ENCODE measurements at regions not wholly inside any gene's neighbourhood (a gene's known extent, or its start where the extent isn't known, plus 50 kb on each side); places are given as distances from the start of the nearest gene placed in this dataset.
"Not testable (repeated sequence)": the region's sequence is repeated elsewhere in the genome, so short reads cannot be mapped to it uniquely, and the experiment has no call there.

DNA sequence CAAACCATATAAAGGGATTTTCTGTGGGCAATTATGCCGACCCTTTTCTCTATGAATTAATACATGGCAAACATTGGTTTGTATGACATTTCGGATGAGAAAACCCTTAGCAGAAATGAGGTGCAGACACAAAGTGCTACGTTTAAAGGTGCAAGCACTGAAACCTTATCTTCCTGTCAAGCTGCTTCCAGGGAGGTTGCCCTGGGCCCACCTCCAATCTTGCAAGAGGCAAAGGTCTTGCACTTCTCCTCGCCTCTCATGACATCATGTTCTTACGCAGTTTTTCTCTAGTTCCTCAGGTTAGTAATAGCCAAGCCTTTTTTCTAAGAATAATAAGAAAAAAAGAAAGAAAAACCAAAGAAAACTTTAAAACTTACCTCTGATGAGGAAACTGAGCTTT is 220.1 kb downstream of the DHX15 start:
- TF ChIP-seq, protein P1, sequence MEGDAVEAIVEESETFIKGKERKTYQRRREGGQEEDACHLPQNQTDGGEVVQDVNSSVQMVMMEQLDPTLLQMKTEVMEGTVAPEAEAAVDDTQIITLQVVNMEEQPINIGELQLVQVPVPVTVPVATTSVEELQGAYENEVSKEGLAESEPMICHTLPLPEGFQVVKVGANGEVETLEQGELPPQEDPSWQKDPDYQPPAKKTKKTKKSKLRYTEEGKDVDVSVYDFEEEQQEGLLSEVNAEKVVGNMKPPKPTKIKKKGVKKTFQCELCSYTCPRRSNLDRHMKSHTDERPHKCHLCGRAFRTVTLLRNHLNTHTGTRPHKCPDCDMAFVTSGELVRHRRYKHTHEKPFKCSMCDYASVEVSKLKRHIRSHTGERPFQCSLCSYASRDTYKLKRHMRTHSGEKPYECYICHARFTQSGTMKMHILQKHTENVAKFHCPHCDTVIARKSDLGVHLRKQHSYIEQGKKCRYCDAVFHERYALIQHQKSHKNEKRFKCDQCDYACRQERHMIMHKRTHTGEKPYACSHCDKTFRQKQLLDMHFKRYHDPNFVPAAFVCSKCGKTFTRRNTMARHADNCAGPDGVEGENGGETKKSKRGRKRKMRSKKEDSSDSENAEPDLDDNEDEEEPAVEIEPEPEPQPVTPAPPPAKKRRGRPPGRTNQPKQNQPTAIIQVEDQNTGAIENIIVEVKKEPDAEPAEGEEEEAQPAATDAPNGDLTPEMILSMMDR (IDR thresholded peaks at IDR 0.05; ENCODE audit: insufficient read depth, low read length): no peak
- H3K4me3 ChIP-seq (ENCODE audit: low read depth, low read length): no peak overlapping the region
- DNase-seq (ENCODE audit: low read depth): no peak

DNA sequence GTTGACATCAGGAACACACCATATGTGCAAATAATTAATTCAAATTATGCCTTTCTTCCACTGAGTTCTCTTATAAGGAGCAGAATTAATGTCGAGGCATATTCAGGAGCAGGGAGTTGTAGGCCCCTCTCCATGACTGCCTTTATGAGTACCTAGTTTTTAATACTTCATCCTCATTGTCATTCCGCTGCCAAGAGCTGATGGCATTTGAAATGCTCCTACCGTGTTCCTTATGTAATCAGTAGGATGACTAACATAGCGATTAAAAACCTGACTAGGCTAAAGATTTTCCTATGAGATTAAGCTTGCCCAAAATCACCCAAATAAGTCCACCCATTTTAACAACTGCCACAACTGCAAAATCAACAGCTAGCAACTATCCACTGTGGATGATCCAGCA is 220.6 kb downstream of the DHX15 start:
- no peak overlapping the region for H3K4me3 ChIP-seq (ENCODE audit: low read depth, low read length)
- DNase-seq (ENCODE audit: low read depth): no peak
- TF ChIP-seq, protein P1 (IDR thresholded peaks at IDR 0.05; ENCODE audit: insufficient read depth, low read length): no peak

- no peak for DNase-seq (ENCODE audit: low read depth)
- TF ChIP-seq, protein P1 (IDR thresholded peaks at IDR 0.05; ENCODE audit: insufficient read depth, low read length): no peak
- H3K4me3 ChIP-seq (ENCODE audit: low read depth, low read length): no peak overlapping the region
These were observed 232.2 kb downstream of the DHX15 start for GRCh38 chr4:24352112-24352511.

DNA sequence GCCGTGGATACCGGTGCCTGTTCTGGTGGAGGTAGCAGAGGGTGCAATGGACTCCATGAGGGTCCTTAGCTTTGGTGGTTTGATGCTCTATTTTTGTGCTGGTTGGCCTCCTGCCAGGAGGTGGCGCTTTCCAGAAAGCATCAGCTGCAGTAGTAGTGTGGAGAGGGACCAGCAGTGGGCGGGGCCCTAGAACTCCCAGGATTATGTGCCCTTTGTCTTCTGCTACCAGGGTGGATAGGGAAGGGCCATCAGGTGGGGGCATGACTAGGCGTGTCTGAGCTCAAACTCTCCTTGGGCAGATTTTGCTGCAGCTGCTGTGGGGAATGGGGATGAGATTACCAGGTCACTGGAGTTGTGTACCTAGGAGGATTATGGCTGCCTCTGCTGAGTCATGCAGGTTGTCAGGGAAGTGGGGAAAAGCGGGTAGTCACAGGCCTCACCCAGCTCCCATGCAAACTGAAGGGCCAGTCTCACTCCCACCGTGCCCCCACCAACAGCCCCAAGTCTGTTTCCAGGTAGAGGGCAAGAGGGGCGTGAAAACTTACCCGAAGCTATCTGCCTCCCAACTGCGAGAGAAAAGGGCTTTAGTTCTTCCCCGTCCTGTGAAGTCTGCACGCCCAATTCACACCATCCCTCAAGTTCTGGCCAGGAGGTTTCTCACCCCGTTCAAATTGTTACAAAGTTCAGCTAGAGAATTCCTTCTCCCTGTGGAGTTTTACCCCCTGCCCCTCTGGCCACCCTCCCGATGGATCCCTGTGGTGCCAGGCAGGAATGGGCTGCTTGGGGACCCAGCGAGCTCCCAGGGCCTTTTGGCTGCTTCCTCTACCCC is 235.0 kb downstream of the DHX15 start:
- H3K4me3 ChIP-seq (ENCODE audit: low read depth, low read length); DNase-seq (ENCODE audit: low read depth): not testable (repeated sequence)

- H3K4me3 ChIP-seq (ENCODE audit: low read depth, low read length): no peak overlapping the region
- TF ChIP-seq, protein P1 (IDR thresholded peaks at IDR 0.05; ENCODE audit: insufficient read depth, low read length): no peak
- DNase-seq (ENCODE audit: low read depth): no peak
These were observed 245.1 kb downstream of the DHX15 start for GRCh38 chr4:24339260-24339659.

- no peak overlapping the region for H3K4me3 ChIP-seq (ENCODE audit: low read depth, low read length)
- TF ChIP-seq, protein P1 (IDR thresholded peaks at IDR 0.05; ENCODE audit: insufficient read depth, low read length): no peak
- DNase-seq (ENCODE audit: low read depth): no peak
These were observed 246.7 kb downstream of the DHX15 start for GRCh38 chr4:24337451-24338190.

GRCh38 chr4:24335616-24336015 is 248.7 kb downstream of the DHX15 start:
- TF ChIP-seq, protein P1 (IDR thresholded peaks at IDR 0.05; ENCODE audit: insufficient read depth, low read length): no peak
- no peak overlapping the region for H3K4me3 ChIP-seq (ENCODE audit: low read depth, low read length)
- DNase-seq (ENCODE audit: low read depth): no peak

All from fibroblast of the aortic adventitia (primary cell).